ENCODE measurements at regions not wholly inside any gene's neighbourhood (a gene's known extent, or its start where the extent isn't known, plus 50 kb on each side); places are given as distances from the start of the nearest gene placed in this dataset.

- DNase-seq (ENCODE audit: insufficient read length, low spot score) (no peak), FAIRE-seq (no peak)
- TF ChIP-seq POLR2A (IDR thresholded peaks at IDR 0.05; ENCODE audit: low read depth, low read length) = no peak
These were observed 1058.3 kb upstream of the RBFOX1 start for GRCh38 chr16:6274351-6274750.

DNA sequence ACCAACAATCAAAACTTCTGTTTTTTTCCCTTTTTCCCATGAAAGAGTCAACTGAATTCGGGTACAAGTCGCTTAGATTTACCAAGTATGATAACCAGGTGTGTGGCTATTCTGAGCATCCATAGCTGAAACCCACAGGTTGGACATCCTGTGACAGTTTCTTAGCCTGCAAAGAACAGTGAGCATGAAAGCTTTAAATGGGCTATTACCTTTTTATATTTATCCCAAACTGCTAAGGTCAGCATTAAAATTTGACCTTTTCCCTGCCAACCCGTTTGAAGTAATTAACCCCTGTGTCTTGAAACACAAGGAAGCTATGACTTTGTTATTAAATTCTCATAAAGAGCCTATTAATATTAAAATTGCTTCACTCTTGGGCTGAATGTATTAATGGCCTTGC, 1065.0 kb upstream of the RBFOX1 start:
- no peak for FAIRE-seq
- TF ChIP-seq POLR2A (IDR thresholded peaks at IDR 0.05; ENCODE audit: low read depth, low read length) = no peak
- no peak for DNase-seq (ENCODE audit: insufficient read length, low spot score)

DNA sequence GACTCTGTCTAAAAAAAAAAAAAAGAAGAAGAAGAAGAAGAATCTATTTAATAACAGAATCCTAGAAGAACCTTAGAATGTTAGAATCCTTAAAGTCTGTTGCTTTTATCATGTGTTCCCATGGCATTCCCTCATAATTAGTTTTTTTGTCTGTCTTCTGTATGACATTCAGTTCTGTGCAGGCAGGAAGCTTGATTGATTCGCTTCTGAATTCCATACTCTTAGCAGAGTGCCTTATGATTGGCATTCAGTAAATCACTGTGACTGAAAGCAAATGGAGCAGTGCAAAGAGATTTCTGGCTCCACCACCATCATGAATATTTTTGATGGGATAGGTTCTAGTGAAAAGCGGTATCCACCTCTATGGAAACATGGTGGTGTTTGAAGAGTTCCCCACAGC, 1065.9 kb upstream of the RBFOX1 start:
- TF ChIP-seq POLR2A (IDR thresholded peaks at IDR 0.05; ENCODE audit: low read depth, low read length) = no peak
- DNase-seq (ENCODE audit: insufficient read length, low spot score) (no peak), FAIRE-seq (no peak)

GRCh38 chr16:6265968-6266367, 1066.7 kb upstream of the RBFOX1 start:
- FAIRE-seq (no peak), DNase-seq (ENCODE audit: insufficient read length, low spot score) (no peak)
- no peak for TF ChIP-seq POLR2A (IDR thresholded peaks at IDR 0.05; ENCODE audit: low read depth, low read length)

GRCh38 chr16:6258056-6258455, 1074.6 kb upstream of the RBFOX1 start:
- no peak for FAIRE-seq
- TF ChIP-seq POLR2A (IDR thresholded peaks at IDR 0.05; ENCODE audit: low read depth, low read length) = no peak
- no peak for DNase-seq (ENCODE audit: insufficient read length, low spot score)

GRCh38 chr16:6252541-6252940, 1080.1 kb upstream of the RBFOX1 start:
- no peak for TF ChIP-seq POLR2A (IDR thresholded peaks at IDR 0.05; ENCODE audit: low read depth, low read length)
- no peak for DNase-seq (ENCODE audit: insufficient read length, low spot score)
- FAIRE-seq = no peak

DNA sequence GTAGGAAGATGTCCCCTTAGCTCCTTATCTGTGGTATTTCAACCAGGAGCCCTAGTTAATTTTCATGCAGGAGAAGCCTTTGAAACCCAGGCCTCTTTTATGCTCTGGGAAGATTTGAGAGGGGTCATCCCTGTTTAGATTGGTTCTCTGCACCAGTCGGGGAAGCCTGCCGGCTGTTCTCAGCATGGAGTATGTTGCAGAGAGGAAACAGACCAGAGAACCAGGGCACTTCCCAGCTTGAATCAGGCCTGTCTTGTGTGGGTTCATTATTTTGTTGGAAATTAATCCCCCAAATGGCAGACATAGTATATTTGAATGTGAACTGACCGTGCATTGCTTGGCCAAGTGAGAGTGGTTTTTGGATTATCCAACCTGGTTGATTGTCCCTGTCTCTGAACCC, 1082.1 kb upstream of the RBFOX1 start:
- no peak for TF ChIP-seq POLR2A (IDR thresholded peaks at IDR 0.05; ENCODE audit: low read depth, low read length)
- no peak for FAIRE-seq
- DNase-seq (ENCODE audit: insufficient read length, low spot score) = no peak

DNA sequence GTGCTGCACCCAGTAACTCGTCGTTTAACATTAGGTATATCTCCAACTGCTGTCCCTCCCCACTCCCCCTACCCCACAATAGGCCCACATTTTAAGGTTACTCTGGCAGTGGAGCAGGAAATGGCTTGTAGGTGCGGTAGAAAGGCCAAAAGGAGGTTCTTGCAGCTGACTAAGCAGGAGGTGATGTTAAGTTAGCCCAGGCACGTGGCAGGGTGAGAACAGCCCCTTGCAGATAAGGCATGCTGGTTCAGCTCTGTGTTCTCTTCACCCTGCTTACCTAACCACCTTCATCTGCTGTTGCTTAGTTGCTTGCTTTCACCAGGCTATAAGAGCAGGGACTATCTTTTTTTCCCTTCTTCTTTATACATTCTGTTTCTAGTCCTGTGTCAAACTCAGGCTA, 1082.8 kb upstream of the RBFOX1 start:
- FAIRE-seq = no peak
- no peak for TF ChIP-seq POLR2A (IDR thresholded peaks at IDR 0.05; ENCODE audit: low read depth, low read length)
- no peak for DNase-seq (ENCODE audit: insufficient read length, low spot score)

- FAIRE-seq (no peak), DNase-seq (ENCODE audit: insufficient read length, low spot score) (no peak)
- no peak for TF ChIP-seq POLR2A (IDR thresholded peaks at IDR 0.05; ENCODE audit: low read depth, low read length)
These were observed 1084.4 kb upstream of the RBFOX1 start for GRCh38 chr16:6248199-6248598.

DNA sequence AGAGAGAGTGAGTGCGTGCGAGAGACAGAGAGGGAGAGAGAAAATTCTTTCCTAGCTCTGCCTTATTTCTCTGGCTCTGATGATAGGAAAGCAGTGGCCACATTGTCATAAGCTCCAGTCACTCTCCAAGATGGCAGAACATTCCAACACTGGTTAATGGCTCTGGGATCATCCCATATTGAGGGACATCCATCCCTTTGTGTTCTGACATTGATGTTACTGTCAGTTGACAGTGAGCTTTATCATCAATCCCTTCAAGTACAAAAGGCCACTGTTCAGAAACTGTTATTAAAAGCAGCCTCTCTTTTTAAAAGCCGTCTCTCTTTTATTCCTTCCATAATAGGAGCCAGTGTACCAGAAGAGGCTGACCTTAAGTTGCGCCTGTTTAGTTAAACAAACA, 1084.9 kb upstream of the RBFOX1 start:
- TF ChIP-seq POLR2A (IDR thresholded peaks at IDR 0.05; ENCODE audit: low read depth, low read length) = no peak
- FAIRE-seq = no peak
- no peak for DNase-seq (ENCODE audit: insufficient read length, low spot score)

DNA sequence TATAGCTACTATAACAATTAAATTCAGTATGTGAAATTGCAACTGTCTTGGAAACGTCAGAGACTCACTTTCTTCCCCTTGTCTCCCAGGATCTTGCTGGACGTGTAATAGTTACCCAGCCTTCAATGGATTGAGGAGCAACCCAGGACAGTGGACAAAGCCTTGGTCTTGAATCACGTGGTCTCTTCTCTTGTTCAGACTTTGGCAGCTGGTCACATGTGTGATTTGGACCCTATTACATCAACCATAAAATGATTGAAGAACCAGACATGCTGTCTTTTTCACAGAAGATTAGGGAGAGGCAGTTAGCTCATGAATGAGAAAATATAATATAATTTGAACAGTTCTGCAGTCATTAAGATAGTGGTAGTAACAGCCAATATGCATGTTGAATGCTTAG, 1085.5 kb upstream of the RBFOX1 start:
- DNase-seq (ENCODE audit: insufficient read length, low spot score) (no peak), FAIRE-seq (no peak)
- no peak for TF ChIP-seq POLR2A (IDR thresholded peaks at IDR 0.05; ENCODE audit: low read depth, low read length)

DNA sequence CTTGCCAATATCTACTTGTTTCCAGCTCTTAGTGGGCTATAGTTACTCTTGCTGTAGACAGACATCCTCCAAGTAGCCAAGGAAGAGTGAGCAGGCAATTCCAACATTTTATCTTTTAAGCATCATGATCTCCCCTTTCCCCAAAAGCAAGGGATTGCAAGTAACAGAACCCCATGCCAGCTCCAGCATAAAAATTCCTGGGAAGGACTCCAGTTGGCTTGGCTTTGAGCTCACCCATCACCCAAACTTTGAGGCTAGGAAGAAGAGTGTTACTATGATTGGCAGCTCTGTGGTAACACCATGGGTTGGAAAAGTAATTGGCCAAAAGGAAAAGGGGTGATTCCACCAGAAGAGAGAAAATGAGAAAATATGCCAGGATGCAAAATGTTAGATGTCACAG, 1086.4 kb upstream of the RBFOX1 start:
- FAIRE-seq (no peak), DNase-seq (ENCODE audit: insufficient read length, low spot score) (no peak)
- TF ChIP-seq POLR2A (IDR thresholded peaks at IDR 0.05; ENCODE audit: low read depth, low read length) = no peak

DNA sequence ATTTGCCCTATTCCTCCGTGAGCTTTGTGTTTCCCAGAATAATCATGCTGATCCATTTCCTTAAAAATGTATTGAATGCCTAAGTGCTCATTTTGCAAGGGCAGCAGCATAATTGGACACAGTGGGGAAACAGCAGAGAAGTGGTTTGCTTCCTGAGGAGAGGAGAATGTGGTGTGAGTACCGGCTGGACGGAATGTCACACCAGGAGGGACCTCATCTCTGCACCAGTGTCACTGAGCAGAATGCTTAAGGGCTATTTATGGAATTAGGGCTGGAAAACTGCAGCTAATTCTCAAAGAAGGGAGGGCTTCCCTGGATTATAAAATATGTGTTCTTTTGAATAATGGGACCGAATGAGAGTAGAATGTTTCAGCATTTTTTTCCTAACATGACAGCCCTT, 1100.6 kb upstream of the RBFOX1 start:
- TF ChIP-seq POLR2A (IDR thresholded peaks at IDR 0.05; ENCODE audit: low read depth, low read length) = no peak
- no peak for FAIRE-seq
- DNase-seq (ENCODE audit: insufficient read length, low spot score) = no peak

DNA sequence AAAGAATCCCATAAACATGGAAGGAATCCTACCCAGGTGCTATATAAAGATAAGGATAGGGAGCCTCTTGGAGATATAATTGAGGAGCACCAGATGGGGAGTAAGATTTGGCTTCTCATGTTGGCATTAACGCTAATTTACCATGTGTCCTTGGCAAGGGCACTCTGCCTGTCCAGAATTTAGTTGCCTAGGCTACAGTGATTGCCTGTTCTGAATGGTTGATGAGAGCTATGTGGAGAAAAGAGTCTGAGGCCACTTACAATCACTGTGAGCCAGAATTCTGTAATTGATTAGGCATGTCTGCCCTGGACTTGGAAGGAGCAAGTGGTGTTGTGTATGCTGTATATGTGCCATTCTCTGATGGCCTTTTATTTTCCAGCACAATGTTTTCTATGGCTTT, 1101.2 kb upstream of the RBFOX1 start:
- TF ChIP-seq POLR2A (IDR thresholded peaks at IDR 0.05; ENCODE audit: low read depth, low read length) = no peak
- FAIRE-seq = no peak
- DNase-seq (ENCODE audit: insufficient read length, low spot score) = no peak

DNA sequence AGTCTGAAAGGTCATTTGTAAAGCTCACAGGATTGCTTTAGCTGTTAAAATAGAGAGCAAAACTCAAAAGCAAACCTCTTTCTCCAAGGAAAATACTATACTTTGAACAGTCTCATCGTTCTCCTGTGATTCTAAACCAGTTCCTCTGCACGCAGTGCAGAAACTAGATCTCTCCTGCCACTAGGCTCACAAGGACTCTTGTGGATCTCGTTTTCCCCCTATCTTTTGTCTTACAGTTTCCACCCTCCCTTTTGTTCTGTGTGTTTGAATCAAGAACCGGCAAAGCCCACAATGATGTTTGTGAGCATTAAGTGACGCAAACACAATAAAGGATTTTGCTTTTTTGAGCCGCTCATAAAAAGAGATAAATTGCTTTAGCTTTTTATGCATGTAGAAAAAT, 1103.5 kb upstream of the RBFOX1 start:
- DNase-seq (ENCODE audit: insufficient read length, low spot score) = no peak
- no peak for TF ChIP-seq POLR2A (IDR thresholded peaks at IDR 0.05; ENCODE audit: low read depth, low read length)
- no peak for FAIRE-seq

- no peak for TF ChIP-seq POLR2A (IDR thresholded peaks at IDR 0.05; ENCODE audit: low read depth, low read length)
- DNase-seq (ENCODE audit: insufficient read length, low spot score) (no peak), FAIRE-seq (no peak)
These were observed 1113.8 kb upstream of the RBFOX1 start for GRCh38 chr16:6218855-6219254.

Measured in H54 (cell line).